HEK293 (cell line): ENCODE measurements at regions not wholly inside any gene's neighbourhood (a gene's known extent, or its start where the extent isn't known, plus 50 kb on each side); places are given as distances from the start of the nearest gene placed in this dataset.
"Not testable (repeated sequence)": the region's sequence is repeated elsewhere in the genome, so short reads cannot be mapped to it uniquely, and the experiment has no call there.

Source experiments
- CTCF ChIA-PET: fragments of 350-600 bp; formaldehyde crosslinking; extraction: SDS; loops from one replicate; lab custom pipeline; 2021; ENCODE audit warnings: antibody characterized with exemption; lab: Yijun Ruan, JAX
- POLR2A ChIA-PET: fragments of 300-600 bp; formaldehyde crosslinking; extraction: SDS; loops from one replicate; lab custom pipeline; 2020; ENCODE audit warnings: antibody characterized with exemption, inconsistent platforms; lab: Yijun Ruan, JAX
- H3K27ac ChIP-seq: fragments of 200-500 bp; sonication (Bioruptor generic); 2 replicates; pipeline ENCODE4 v1.5.1; 2014; ENCODE audit warnings: low read depth, low read length, control low read depth, inconsistent platforms; ENCODE audit errors: extremely low read depth
- H3K36me3 ChIP-seq, 2 experiments: fragments of 200-500 bp in 1 of 2; sonication (Bioruptor generic) in 1 of 2; 1 replicate in 1 of 2; 2 replicates in 1 of 2; pipeline ENCODE4 v1.5.1; 2014 to 2017; ENCODE audit warnings: inconsistent platforms in 2 of 2, low read length in 2 of 2; ENCODE audit not compliant: control insufficient read depth in 2 of 2, insufficient read depth in 1 of 2
- H3K4me1 ChIP-seq: fragments of 200-500 bp; sonication (Bioruptor generic); 2 replicates; pipeline ENCODE4 v1.5.1; 2014; ENCODE audit warnings: mild to moderate bottlenecking, low read length, inconsistent platforms; ENCODE audit not compliant: control insufficient read depth, insufficient read depth
- H3K4me3 ChIP-seq: 2 replicates; pipeline ENCODE4 v1.5.1; 2011; ENCODE audit warnings: low read depth, mild to moderate bottlenecking, control low read depth, low read length, moderate library complexity
- H3K9me3 ChIP-seq: fragments of 200-500 bp; sonication (Bioruptor generic); 2 replicates; pipeline ENCODE4 v1.5.1; 2014; ENCODE audit warnings: low read depth, low read length, inconsistent platforms; ENCODE audit not compliant: control insufficient read depth, insufficient read depth
- EGR2 ChIP-seq: fragments of 450-650 bp; formaldehyde crosslinking; IDR thresholded peaks from 2 replicates; pipeline ENCODE4 v1.5.1; 2016; ENCODE audit warnings: low read depth, missing biosample characterization, missing genetic modification characterization
- GLIS1 ChIP-seq: fragments of 450-650 bp; formaldehyde crosslinking; IDR thresholded peaks from 2 replicates; pipeline ENCODE4 v1.5.1; 2016; ENCODE audit warnings: missing biosample characterization, missing genetic modification characterization
- HOXD13 ChIP-seq: sonication (generic); formaldehyde crosslinking; IDR thresholded peaks from 2 replicates; pipeline ENCODE4 v1.8.0; 2022; ENCODE audit warnings: missing genetic modification reagents, borderline replicate concordance
- INSM2 ChIP-seq: fragments of 450-650 bp; formaldehyde crosslinking; IDR thresholded peaks from 2 replicates; pipeline ENCODE4 v1.5.1; 2016; ENCODE audit warnings: missing biosample characterization, missing genetic modification characterization
- KLF16 ChIP-seq: fragments of 450-650 bp; formaldehyde crosslinking; IDR thresholded peaks from 2 replicates; pipeline ENCODE4 v1.5.1; 2017; ENCODE audit warnings: missing biosample characterization, missing genetic modification characterization
- KLF17 ChIP-seq: fragments of 450-650 bp; formaldehyde crosslinking; IDR thresholded peaks from 2 replicates; pipeline ENCODE4 v1.5.1; 2016; ENCODE audit warnings: missing biosample characterization, missing genetic modification characterization
- PRDM6 ChIP-seq: fragments of 450-650 bp; formaldehyde crosslinking; IDR thresholded peaks from 2 replicates; pipeline ENCODE4 v1.5.1; 2017; ENCODE audit warnings: missing biosample characterization, missing genetic modification characterization
- SP2 ChIP-seq: fragments of 450-650 bp; formaldehyde crosslinking; IDR thresholded peaks from 2 replicates; pipeline ENCODE4 v1.5.1; 2016; ENCODE audit warnings: missing biosample characterization, missing genetic modification characterization
- ZFHX2 ChIP-seq: fragments of 450-650 bp; formaldehyde crosslinking; conservative IDR thresholded peaks from 2 replicates; pipeline ENCODE4 v1.5.1; 2016; ENCODE audit warnings: missing biosample characterization, missing genetic modification characterization
- ZFP3 ChIP-seq: fragments of 450-650 bp; formaldehyde crosslinking; IDR thresholded peaks from 2 replicates; pipeline ENCODE4 v1.5.1; 2016; ENCODE audit warnings: low read depth, missing biosample characterization, missing genetic modification characterization
- ZIC2 ChIP-seq: fragments of 450-650 bp; formaldehyde crosslinking; IDR thresholded peaks from 2 replicates; pipeline ENCODE4 v1.5.1; 2016; ENCODE audit warnings: missing biosample characterization, missing genetic modification characterization
- ZNF18 ChIP-seq: fragments of 450-650 bp; formaldehyde crosslinking; IDR thresholded peaks from 2 replicates; pipeline ENCODE4 v1.5.1; 2016; ENCODE audit warnings: missing biosample characterization, missing genetic modification characterization
- ZNF311 ChIP-seq: fragments of 450-650 bp; formaldehyde crosslinking; IDR thresholded peaks from 2 replicates; pipeline ENCODE4 v1.5.1; 2017; ENCODE audit warnings: missing biosample characterization, missing genetic modification characterization, borderline replicate concordance
- ZNF37A ChIP-seq: fragments of 450-650 bp; IDR thresholded peaks from 2 replicates; pipeline ENCODE4 v1.5.1; 2018; ENCODE audit warnings: missing biosample characterization, missing genetic modification characterization
- ZNF426 ChIP-seq: fragments of 450-650 bp; formaldehyde crosslinking; IDR thresholded peaks from 2 replicates; pipeline ENCODE4 v1.5.1; 2017; ENCODE audit warnings: missing biosample characterization, missing genetic modification characterization, mild to moderate bottlenecking, inconsistent platforms, moderate library complexity
- ZNF530 ChIP-seq: fragments of 450-650 bp; formaldehyde crosslinking; IDR thresholded peaks from 2 replicates; pipeline ENCODE4 v1.5.1; 2016; ENCODE audit warnings: low read depth, missing biosample characterization, missing genetic modification characterization

GRCh38 chr9:136599074-136599531 lies 53.3 kb upstream of the NOTCH1 start:
- Histone ChIP-seq H3K4me1 (no peaks in the 10 kb centered on the region), H3K36me3 (no peaks in the 10 kb centered on the region), H3K4me3 (no peak overlapping the region), H3K27ac (no peak overlapping the region), H3K9me3 (no peaks in the 10 kb centered on the region)
- ChIA-PET POLR2A (no interaction called here), CTCF (no interaction called here)
- TF ChIP-seq ZNF426 (tag by site-specific recombination) (no peak), KLF16 (tag by site-specific recombination) (no peak), ZNF37A (tag by site-specific recombination) (no peak), ZIC2 (peak; percentile 57), SP2 (peak; percentile 15; the same call in 1 of the 2 replicates), ZNF530 (tag by site-specific recombination) (no peak), INSM2 (tag by site-specific recombination) (no peak), PRDM6 (tag by site-specific recombination) (no peak), KLF17 (no peak), ZFHX2 (tag by site-specific recombination) (0 out of 2 replicates have a peak, but pooled peaks have one; percentile 1), GLIS1 (tag by site-specific recombination) (peak; percentile 83), ZNF18 (tag by site-specific recombination) (no peak)

GRCh38 chr9:136598390-136599073 lies 52.7 kb upstream of the NOTCH1 start:
- CTCF ChIA-PET, H3K9me3 ChIP-seq, H3K4me1 ChIP-seq, H3K27ac ChIP-seq, H3K36me3 ChIP-seq, POLR2A ChIA-PET, H3K4me3 ChIP-seq: not testable (repeated sequence)
- TF ChIP-seq EGR2 (tag by site-specific recombination) (peak; percentile 65), ZFHX2 (tag by site-specific recombination) (peak; percentile 83)

GRCh38 chr9:136597965-136598364 lies 52.1 kb upstream of the NOTCH1 start:
- CTCF ChIA-PET, result interaction anchor here (0.6 kb wide), 1 partner anchor 34 kb away, joined by 5 read pairs; no protein-coding TSS in a partner anchor
- H3K4me1 ChIP-seq, result no peaks in the 10 kb centered on the region
- no peaks in the 10 kb centered on the region for H3K9me3 ChIP-seq

More at GRCh38 chr9:136597965-136598364, 52.1 kb upstream of the NOTCH1 start:
- TF ChIP-seq ZNF311 (tag by site-specific recombination) (no peak), ZFHX2 (tag by site-specific recombination) (peak; percentile 69), ZFP3 (no peak), HOXD13 (CRISPR knock-in tag) (no peak)
- Histone ChIP-seq H3K36me3 (no peaks in the 10 kb centered on the region), H3K4me3 (no peak overlapping the region), H3K27ac (no peak overlapping the region)
- POLR2A ChIA-PET, result no interaction called here
